ENCODE measurements at regions not wholly inside any gene's neighbourhood (a gene's known extent, or its start where the extent isn't known, plus 50 kb on each side); places are given as distances from the start of the nearest gene placed in this dataset.

GRCh38 chr13:107291875-107292274 lies 723.9 kb upstream of the ARGLU1 start:
- no peak for TF ChIP-seq ZNF639 (tag by site-specific recombination; IDR thresholded peaks at IDR 0.05)
- no peak for TF ChIP-seq ZNF76 (tag by site-specific recombination; IDR thresholded peaks at IDR 0.05; ENCODE audit: borderline replicate concordance, low read depth)
- TF ChIP-seq PBX3 (CRISPR knock-in tag; IDR thresholded peaks at IDR 0.05) = no peak
- no peak for TF ChIP-seq SP2 (tag by site-specific recombination; IDR thresholded peaks at IDR 0.05)
- TF ChIP-seq KLF1 (tag by site-specific recombination; IDR thresholded peaks at IDR 0.05) = no peak
- TF ChIP-seq ZNF626 (tag by site-specific recombination; IDR thresholded peaks at IDR 0.05) = no peak
- no peak for TF ChIP-seq ATF2 (tag by site-specific recombination; IDR thresholded peaks at IDR 0.05; ENCODE audit: low read depth)
- TF ChIP-seq ZNF660 (tag by site-specific recombination; IDR thresholded peaks at IDR 0.05) = no peak
- TF ChIP-seq KLF10 (tag by site-specific recombination; IDR thresholded peaks at IDR 0.05) = no peak
- no peak for TF ChIP-seq KLF9 (tag by site-specific recombination; IDR thresholded peaks at IDR 0.05; ENCODE audit: low read depth)
- no peak for TF ChIP-seq ZFP41 (tag by site-specific recombination; IDR thresholded peaks at IDR 0.05; ENCODE audit: borderline replicate concordance)
